Sciatic nerve (tissue), 2 donors: ENCODE measurements at regions not wholly inside any gene's neighbourhood (a gene's known extent, or its start where the extent isn't known, plus 50 kb on each side); places are given as distances from the start of the nearest gene placed in this dataset.

Source experiments
- ATAC-seq: fragments of 200-7000 bp; cut with Tn5 transposase; one replicate; pipeline ENCODE4 v1.9.1; 2020; ENCODE audit warnings: mild to moderate bottlenecking, moderate library complexity
- DNase-seq: peaks from one replicate; pipeline ENCODE4 v3.0.0-alpha.2; 2020; ENCODE audit warnings: low spot score
- intact Hi-C: fragments of 100-400 bp; cut with DNase I; formaldehyde crosslinking; loops from one replicate; pipeline ENCODE4 v1.14.2; 2022
- donor health status: DM: no; HTN: no; CAD: no.
- donor health status: DM: no; HTN: no; CAD: no.

GRCh38 chr20:60892095-60892813, 359.8 kb upstream of the CDH4 start:
- intact Hi-C loops, result no loop called here
- DNase-seq, result no peak
- ATAC-seq, result no peak

- intact Hi-C loops, result no loop called here
- no peak for DNase-seq
- ATAC-seq, result no peak
These were observed 358.0 kb upstream of the CDH4 start for GRCh38 chr20:60894091-60894490.

DNA sequence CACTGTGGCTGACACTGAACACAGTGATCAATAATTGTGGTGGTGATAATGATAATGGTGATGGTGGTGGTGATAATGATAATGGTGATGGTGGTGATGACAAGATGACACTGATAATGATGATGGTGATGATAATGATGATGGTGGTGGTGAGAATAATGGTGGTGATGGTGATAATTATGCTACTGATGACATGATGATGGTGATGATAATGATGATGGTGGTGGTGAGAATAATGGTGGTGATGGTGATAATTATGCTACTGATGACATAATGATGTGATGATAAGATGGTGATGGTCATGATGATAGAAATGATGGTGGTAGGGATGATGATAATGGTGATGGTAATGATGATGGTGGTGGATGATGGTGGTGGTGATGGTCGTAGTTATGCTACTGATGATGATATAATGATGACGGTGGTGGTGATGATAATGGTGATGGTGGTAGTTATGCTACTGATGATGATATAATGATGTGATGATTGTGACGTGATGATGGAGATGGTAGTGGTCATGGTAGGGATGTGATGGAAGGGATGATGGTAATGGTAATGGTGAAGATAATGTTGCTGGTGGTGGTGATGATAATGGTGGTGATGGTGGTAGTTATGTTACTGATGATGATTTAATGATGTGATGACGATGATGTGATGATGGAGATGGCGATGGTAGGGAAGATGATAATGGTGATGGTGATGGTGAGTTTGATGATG, 356.5 kb upstream of the CDH4 start:
- DNase-seq (no peak), ATAC-seq (no peak)
- intact Hi-C loops, result no loop called here

DNA sequence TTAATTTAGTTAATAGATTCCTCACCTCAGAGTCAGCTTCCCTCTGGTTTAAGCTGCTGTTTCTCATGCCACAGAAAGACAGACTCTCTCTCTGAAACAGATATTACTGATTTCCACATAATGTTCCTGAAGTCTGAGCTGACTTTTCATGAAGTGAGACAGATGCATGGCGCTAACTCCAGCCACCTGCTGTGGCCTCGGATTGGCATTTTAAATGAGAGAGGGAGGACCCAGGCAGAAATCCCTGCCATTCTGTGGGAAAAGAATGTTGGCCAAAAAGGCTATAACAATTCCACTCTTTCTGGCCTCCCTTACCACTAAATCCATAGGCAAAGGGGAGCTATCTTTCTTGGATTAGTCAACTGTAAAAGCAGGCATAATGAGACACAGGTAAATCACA, 354.1 kb upstream of the CDH4 start:
- intact Hi-C loops, result no loop called here

DNA sequence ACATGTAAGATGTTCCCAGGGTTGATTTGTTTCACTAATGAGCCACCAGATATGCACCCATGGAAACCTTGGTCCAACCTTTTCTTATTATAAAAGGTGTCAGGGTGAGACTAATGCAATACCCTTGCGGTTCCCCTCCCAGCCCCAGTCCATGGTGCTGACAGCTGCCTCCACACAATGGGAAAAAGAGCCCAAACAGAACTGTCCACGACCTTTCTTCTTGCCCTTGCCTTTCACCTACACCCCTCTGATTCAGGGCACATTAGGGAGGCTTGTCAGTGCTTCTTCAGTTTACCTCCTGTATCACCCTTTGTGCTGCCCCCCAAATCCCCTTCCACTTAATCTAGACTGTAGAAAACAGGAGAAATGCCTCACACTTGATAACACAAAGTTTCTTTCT, 352.7 kb upstream of the CDH4 start:
- intact Hi-C loops, result no loop called here
- DNase-seq (no peak), ATAC-seq (no peak)

More for the DNA sequence above, 354.1 kb upstream of the CDH4 start:
- DNase-seq (no peak), ATAC-seq (no peak)

DNA sequence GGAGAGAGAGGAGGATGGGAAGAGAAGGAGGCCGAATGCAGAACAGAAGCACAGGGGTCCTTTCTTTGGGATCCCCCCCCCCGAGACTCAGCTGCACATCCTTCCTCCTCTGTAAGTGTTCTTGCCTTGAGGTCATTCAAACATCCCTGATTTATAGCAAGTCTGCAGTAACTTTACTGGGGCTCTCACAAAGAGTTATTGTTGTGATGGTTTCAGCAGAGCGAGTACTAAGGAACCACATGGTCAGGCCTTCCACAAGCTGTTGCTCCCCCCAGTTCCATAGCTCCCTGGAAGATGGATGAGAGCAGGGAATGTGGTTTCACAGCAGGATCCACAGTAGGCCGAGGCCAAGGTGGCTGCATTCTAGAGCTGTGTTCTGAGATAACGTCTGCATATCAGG, 351.4 kb upstream of the CDH4 start:
- DNase-seq (no peak), ATAC-seq (peak; percentile 82)

GRCh38 chr20:60901831-60902230, 350.2 kb upstream of the CDH4 start:
- intact Hi-C loops, result no loop called here
- DNase-seq (no peak), ATAC-seq (no peak)

More for the DNA sequence above, 351.4 kb upstream of the CDH4 start:
- intact Hi-C loops, result no loop called here

GRCh38 chr20:60903325-60903971, 348.6 kb upstream of the CDH4 start:
- intact Hi-C loops, result no loop called here
- ATAC-seq (no peak), DNase-seq (no peak)

- DNase-seq, result no peak
- ATAC-seq, result no peak
- intact Hi-C loops, result no loop called here
These were observed 347.3 kb upstream of the CDH4 start for GRCh38 chr20:60904730-60905129.

DNA sequence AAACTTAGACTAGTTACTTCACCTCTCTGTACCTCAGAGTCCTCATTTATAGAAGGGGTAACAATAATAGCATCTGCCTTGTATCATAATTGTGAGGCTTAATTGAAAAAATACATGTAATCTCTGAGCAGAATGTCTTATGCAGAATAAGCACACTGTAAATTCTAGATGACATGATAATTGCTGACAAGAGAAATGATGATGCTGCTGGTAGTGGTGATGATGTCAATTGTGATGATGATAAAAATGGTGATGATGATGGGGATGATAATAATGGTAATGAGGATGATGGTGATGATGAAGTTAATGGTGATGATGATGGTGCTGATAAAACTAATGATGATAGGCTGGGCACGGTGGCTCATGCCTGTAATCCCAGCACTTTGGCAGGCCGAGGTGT, 346.1 kb upstream of the CDH4 start:
- DNase-seq (no peak), ATAC-seq (no peak)
- intact Hi-C loops, result no loop called here

DNA sequence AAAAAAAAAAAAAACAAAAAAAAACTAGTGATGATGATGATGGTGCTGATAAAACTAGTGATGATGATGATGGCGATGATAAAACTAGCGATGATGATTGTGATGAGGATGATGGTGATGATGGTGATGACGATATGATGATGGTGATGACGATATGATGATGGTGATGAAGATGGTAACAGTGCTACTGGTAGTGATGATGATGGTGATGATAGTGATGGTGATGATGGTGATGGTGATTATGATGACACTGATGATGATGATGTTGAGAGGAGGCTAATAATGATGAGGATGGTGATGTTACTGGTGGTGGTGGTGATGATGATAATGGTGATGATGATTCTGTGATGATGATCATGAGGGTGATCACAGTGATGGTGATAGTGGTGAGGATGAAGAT, 345.5 kb upstream of the CDH4 start:
- intact Hi-C loops, result no loop called here
- no peak for ATAC-seq
- no peak for DNase-seq

DNA sequence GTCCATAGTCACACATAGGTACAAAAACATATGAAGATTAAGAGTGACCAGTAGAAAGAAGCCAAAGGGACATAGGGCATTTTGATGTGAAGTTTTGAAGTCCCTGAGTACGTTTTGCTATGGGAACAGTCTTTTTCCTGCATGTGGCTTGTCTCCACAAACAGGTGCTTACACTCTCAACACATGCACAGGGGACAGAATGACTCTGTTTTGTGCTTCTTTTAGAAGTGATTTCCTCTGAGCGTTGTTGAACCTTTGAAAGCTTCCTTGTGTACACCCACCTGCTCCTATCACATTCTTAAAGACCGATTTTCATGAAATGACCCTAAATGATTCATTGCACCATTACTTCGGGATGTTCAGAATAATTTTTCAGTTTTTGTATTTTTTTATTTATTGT, 338.8 kb upstream of the CDH4 start:
- intact Hi-C loops, result no loop called here
- no peak for DNase-seq
- no peak for ATAC-seq

DNA sequence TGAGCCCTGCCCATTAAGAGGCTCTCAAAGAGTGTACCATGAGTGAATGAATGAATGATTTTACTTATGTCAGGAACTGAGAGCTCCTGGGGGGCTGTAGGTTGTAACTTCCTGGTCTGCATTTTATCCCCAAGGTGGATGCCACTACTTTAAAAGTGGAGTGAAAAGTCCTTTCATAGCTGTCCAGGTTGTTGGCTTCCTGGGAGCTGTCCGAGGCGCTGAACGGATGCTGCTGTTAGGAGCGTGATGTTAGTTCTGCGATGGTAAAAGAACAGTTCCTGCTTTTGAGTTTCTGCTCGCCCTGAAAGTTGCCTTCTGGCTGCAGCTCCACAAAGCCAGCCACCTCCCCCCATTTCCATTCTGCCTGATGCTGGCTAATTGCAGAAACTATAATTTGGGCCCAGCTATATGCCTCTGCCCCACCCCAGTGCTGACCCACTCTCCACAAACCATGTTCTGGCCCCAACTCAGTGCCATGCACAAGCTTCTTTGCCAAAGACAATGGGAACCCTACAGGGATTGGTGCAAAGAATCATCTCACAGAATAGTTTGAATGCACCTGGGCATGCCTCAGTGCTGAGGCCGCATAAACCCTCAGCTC, 330.9 kb upstream of the CDH4 start:
- no peak for DNase-seq
- intact Hi-C loops, result no loop called here
- no peak for ATAC-seq

DNA sequence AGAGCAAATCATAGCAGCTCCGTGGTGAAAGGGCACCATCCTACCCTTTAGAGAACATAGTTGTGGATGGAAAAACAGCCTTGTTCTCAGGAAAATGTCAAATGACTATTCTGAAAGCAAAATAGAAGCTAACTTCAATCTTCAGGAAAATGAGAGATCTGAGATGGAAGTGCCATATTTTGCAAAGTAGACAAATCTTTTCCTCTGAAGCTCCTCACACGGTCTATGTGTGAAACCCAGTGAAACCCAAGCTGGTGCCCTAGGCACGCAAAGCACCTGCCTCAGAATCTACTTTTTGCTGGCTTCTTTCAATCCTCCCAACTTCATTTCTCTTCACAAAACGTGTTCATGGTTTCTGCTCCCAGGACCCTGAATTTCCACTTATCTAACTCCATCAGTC, 325.2 kb upstream of the CDH4 start:
- intact Hi-C loops, result no loop called here
- ATAC-seq, result no peak
- DNase-seq, result no peak

DNA sequence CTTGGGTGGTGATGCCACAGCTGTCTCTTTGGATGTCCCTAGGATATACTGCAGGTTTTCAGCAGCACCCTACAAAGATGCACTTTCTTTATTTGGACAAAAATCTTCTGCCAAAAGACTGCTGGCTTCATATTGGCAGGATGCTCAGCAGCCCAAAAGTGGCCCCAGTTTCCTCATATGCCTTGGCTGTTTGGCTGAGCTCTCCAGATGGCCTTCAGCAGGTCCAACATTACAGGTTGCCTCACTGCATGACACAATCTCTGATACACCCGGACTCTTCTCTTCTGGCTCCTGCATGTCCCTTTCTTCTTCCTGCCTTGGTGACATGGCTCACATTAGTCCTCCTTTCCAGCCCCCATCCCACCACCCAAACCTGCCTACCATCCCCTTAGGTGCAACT, 323.7 kb upstream of the CDH4 start:
- no peak for ATAC-seq

GRCh38 chr20:60930023-60930790, 321.9 kb upstream of the CDH4 start:
- ATAC-seq (peak; percentile 77), DNase-seq (no peak)
- intact Hi-C loops, result no loop called here

More for the DNA sequence above, 323.7 kb upstream of the CDH4 start:
- intact Hi-C loops, result no loop called here
- no peak for DNase-seq

GRCh38 chr20:60931696-60932095, 320.4 kb upstream of the CDH4 start:
- DNase-seq (no peak), ATAC-seq (no peak)
- intact Hi-C loops, result no loop called here

- intact Hi-C loops, result no loop called here
- DNase-seq (no peak), ATAC-seq (no peak)
These were observed 317.3 kb upstream of the CDH4 start for GRCh38 chr20:60934724-60935123.

GRCh38 chr20:60935971-60936370, 316.1 kb upstream of the CDH4 start:
- intact Hi-C loops, result no loop called here
- no peak for ATAC-seq

More at GRCh38 chr20:60935971-60936370, 316.1 kb upstream of the CDH4 start:
- DNase-seq, result no peak
